RCC 7860 (cell line): ENCODE measurements at regions not wholly inside any gene's neighbourhood (a gene's known extent, or its start where the extent isn't known, plus 50 kb on each side); places are given as distances from the start of the nearest gene placed in this dataset.

Source experiments
- DNase-seq: peaks from one replicate; pipeline ENCODE4 v3.0.0-alpha.2; 2015; ENCODE audit warnings: low spot score
- FAIRE-seq: peaks from 2 replicates; lab custom pipeline; 2012; peaks lifted over from hg19 to GRCh38; lab: Jason Lieb, UNC

GRCh38 chr16:59216291-59216690 is 482.2 kb upstream of the GOT2 start:
- DNase-seq (no peak), FAIRE-seq (no peak)

GRCh38 chr16:59214455-59214854 is 480.3 kb upstream of the GOT2 start:
- FAIRE-seq (no peak), DNase-seq (no peak)

- DNase-seq: no peak
- FAIRE-seq: no peak
These were observed 479.8 kb upstream of the GOT2 start for GRCh38 chr16:59213952-59214351.

- FAIRE-seq: no peak
- DNase-seq: no peak
These were observed 478.4 kb upstream of the GOT2 start for GRCh38 chr16:59212492-59213024.

- DNase-seq (no peak), FAIRE-seq (no peak)
These were observed 476.9 kb upstream of the GOT2 start for GRCh38 chr16:59210955-59211541.

- FAIRE-seq (no peak), DNase-seq (no peak)
These were observed 471.3 kb upstream of the GOT2 start for GRCh38 chr16:59205403-59205802.

- FAIRE-seq (no peak), DNase-seq (no peak)
These were observed 470.5 kb upstream of the GOT2 start for GRCh38 chr16:59204589-59204988.

- FAIRE-seq (no peak), DNase-seq (no peak)
These were observed 468.2 kb upstream of the GOT2 start for GRCh38 chr16:59202233-59202862.

- no peak for FAIRE-seq
These were observed 467.7 kb upstream of the GOT2 start for GRCh38 chr16:59201821-59202220.

GRCh38 chr16:59201160-59201559 is 467.0 kb upstream of the GOT2 start:
- DNase-seq (no peak), FAIRE-seq (no peak)

More at GRCh38 chr16:59201821-59202220, 467.7 kb upstream of the GOT2 start:
- no peak for DNase-seq

- FAIRE-seq (no peak), DNase-seq (no peak)
These were observed 464.4 kb upstream of the GOT2 start for GRCh38 chr16:59198487-59198886.

GRCh38 chr16:59195242-59195641 is 461.1 kb upstream of the GOT2 start:
- FAIRE-seq: no peak
- DNase-seq: no peak

- DNase-seq (no peak), FAIRE-seq (no peak)
These were observed 459.5 kb upstream of the GOT2 start for GRCh38 chr16:59193637-59194036.

- DNase-seq (no peak), FAIRE-seq (no peak)
These were observed 458.6 kb upstream of the GOT2 start for GRCh38 chr16:59192551-59193199.

GRCh38 chr16:59190731-59191130 is 456.6 kb upstream of the GOT2 start:
- FAIRE-seq: no peak

GRCh38 chr16:59188029-59188428 is 453.9 kb upstream of the GOT2 start:
- FAIRE-seq (no peak), DNase-seq (no peak)

More at GRCh38 chr16:59190731-59191130, 456.6 kb upstream of the GOT2 start:
- DNase-seq: no peak

GRCh38 chr16:59181821-59182420 is 447.8 kb upstream of the GOT2 start:
- no peak for FAIRE-seq

GRCh38 chr16:59180083-59180476 is 446.0 kb upstream of the GOT2 start:
- DNase-seq (no peak), FAIRE-seq (no peak)

More at GRCh38 chr16:59181821-59182420, 447.8 kb upstream of the GOT2 start:
- DNase-seq: no peak

GRCh38 chr16:59179446-59180082 is 445.4 kb upstream of the GOT2 start:
- FAIRE-seq (no peak), DNase-seq (no peak)

- FAIRE-seq (no peak), DNase-seq (no peak)
These were observed 439.3 kb upstream of the GOT2 start for GRCh38 chr16:59173408-59173831.

GRCh38 chr16:59170099-59170712 is 436.1 kb upstream of the GOT2 start:
- no peak for DNase-seq
- no peak for FAIRE-seq
